ENCODE measurements at regions not wholly inside any gene's neighbourhood (a gene's known extent, or its start where the extent isn't known, plus 50 kb on each side); places are given as distances from the start of the nearest gene placed in this dataset.

DNA sequence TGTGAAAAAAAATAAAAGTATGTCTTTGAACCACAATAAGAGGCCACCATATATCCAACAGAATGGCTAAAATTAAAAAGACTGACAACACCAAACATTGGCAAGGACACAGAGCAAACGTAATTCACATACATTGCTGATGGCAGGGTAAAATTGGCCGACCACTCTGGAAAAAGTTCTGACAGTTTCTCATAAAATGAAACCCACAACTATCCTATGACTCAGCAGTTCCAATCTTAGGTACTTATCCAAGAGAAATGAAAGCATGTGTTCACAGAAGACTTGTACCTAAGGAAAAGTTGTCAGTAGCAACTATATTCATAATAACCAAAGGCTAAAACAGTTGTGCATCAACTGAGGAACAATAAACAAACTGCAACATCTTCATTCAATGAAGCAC lies 357.3 kb upstream of the XYLT1 start:
- TF ChIP-seq TCF12 (IDR thresholded peaks at IDR 0.05; ENCODE audit: low read depth) (no peak), TEAD4 (IDR thresholded peaks at IDR 0.05) (no peak)

Data from Ishikawa (cell line).